IMR-90 (cell line): ENCODE measurements at regions not wholly inside any gene's neighbourhood (a gene's known extent, or its start where the extent isn't known, plus 50 kb on each side); places are given as distances from the start of the nearest gene placed in this dataset.

Experiments used
- ATAC-seq: fragments of 200-7000 bp; cut with Tn5 transposase; 2 replicates; pipeline ENCODE4 v1.9.1; 2020; ENCODE audit warnings: low read depth, mild to moderate bottlenecking, moderate library complexity
- BruUV-seq: library from RNA; stranded (reverse); fragments of 400-500 nt; replicated peaks from 2 replicates; lab custom pipeline; 2021; lab: Mats Ljungman, UMichigan
- CTCF ChIA-PET: fragments of 300-600 bp; formaldehyde crosslinking; extraction: SDS; loops from one replicate; lab custom pipeline; 2021; ENCODE audit warnings: antibody characterized with exemption; lab: Yijun Ruan, JAX
- POLR2A ChIA-PET: fragments of 300-600 bp; sonication (Branson Sonifier 250); formaldehyde crosslinking; loops from one replicate; lab custom pipeline; 2022; ENCODE audit warnings: antibody characterized with exemption; ENCODE audit not compliant: unreplicated experiment; lab: Charles Lee
- DNase-seq: peaks from one replicate; pipeline ENCODE4 v3.0.0; 2013
- H2AFZ ChIP-seq: replicated peaks from 2 replicates; pipeline ENCODE3; 2013; ENCODE audit warnings: low read length, mild to moderate bottlenecking; ENCODE audit not compliant: poor library complexity
- H2AK5ac ChIP-seq: 2 replicates; pipeline ENCODE4 v1.6.1; 2013; ENCODE audit warnings: low read depth, low read length, inconsistent platforms
- H2AK9ac ChIP-seq: replicated peaks from 2 replicates; pipeline ENCODE3; 2013; ENCODE audit warnings: mild to moderate bottlenecking, low read depth, low read length, moderate library complexity; ENCODE audit not compliant: poor library complexity
- H2BK120ac ChIP-seq: 2 replicates; pipeline ENCODE4 v1.6.1; 2013; ENCODE audit warnings: low read depth, low read length, inconsistent platforms
- H2BK15ac ChIP-seq: 3 replicates; pipeline ENCODE4 v1.6.1; 2013; ENCODE audit warnings: low read depth, low read length, inconsistent platforms
- H2BK20ac ChIP-seq: 2 replicates; pipeline ENCODE4 v1.6.1; 2013; ENCODE audit warnings: low read depth, mild to moderate bottlenecking, inconsistent platforms, low read length, moderate library complexity
- H2BK5ac ChIP-seq: 2 replicates; pipeline ENCODE4 v1.6.1; 2013; ENCODE audit warnings: mild to moderate bottlenecking, low read depth, low read length, inconsistent platforms; ENCODE audit not compliant: poor library complexity, severe bottlenecking
- H3K14ac ChIP-seq: replicated peaks from 2 replicates; pipeline ENCODE4 v1.6.1; 2013; ENCODE audit warnings: low read depth, low read length, inconsistent platforms
- H3K18ac ChIP-seq: 2 replicates; pipeline ENCODE4 v1.6.1; 2013; ENCODE audit warnings: low read depth, low read length, control low read depth
- H3K23ac ChIP-seq: 2 replicates; pipeline ENCODE4 v1.6.1; 2013; ENCODE audit warnings: low read depth, low read length, inconsistent platforms
- H3K27ac ChIP-seq: 2 replicates; pipeline ENCODE4 v1.5.1; 2013; ENCODE audit warnings: mild to moderate bottlenecking, control low read depth, low read length; ENCODE audit not compliant: insufficient read depth
- H3K27me3 ChIP-seq: 2 replicates; pipeline ENCODE4 v1.6.1; 2013; ENCODE audit warnings: low read length; ENCODE audit not compliant: control insufficient read depth, insufficient read depth
- H3K36me3 ChIP-seq: 2 replicates; pipeline ENCODE4 v1.6.1; 2013; ENCODE audit warnings: low read length, mixed read lengths; ENCODE audit not compliant: control insufficient read depth, insufficient read depth
- H3K4ac ChIP-seq: 2 replicates; pipeline ENCODE4 v1.6.1; 2013; ENCODE audit warnings: low read depth, low read length, inconsistent platforms
- H3K4me1 ChIP-seq: 2 replicates; pipeline ENCODE4 v1.6.1; 2013; ENCODE audit warnings: low read length, mixed read lengths; ENCODE audit not compliant: control insufficient read depth, insufficient read depth
- H3K4me2 ChIP-seq: 2 replicates; pipeline ENCODE4 v1.6.1; 2013; ENCODE audit warnings: low read depth, mild to moderate bottlenecking, control low read depth, low read length, moderate library complexity
- H3K4me3 ChIP-seq: 2 replicates; pipeline ENCODE4 v1.5.1; 2013; ENCODE audit warnings: low read depth, mild to moderate bottlenecking, control low read depth, low read length, moderate library complexity; ENCODE audit not compliant: insufficient read depth
- H3K56ac ChIP-seq: 2 replicates; pipeline ENCODE4 v1.6.1; 2013; ENCODE audit warnings: low read length, inconsistent platforms; ENCODE audit not compliant: insufficient read depth; ENCODE audit errors: extremely low read depth
- H3K79me1 ChIP-seq, 2 experiments: 2 replicates each; pipeline ENCODE4 v1.6.1; 2013; ENCODE audit warnings: low read length in 2 of 2, inconsistent platforms in 1 of 2, low read depth in 1 of 2
- H3K9ac ChIP-seq: 2 replicates; pipeline ENCODE4 v1.6.1; 2013; ENCODE audit warnings: low read depth, low read length, control low read depth
- H3K9me1 ChIP-seq: 2 replicates; pipeline ENCODE4 v1.6.1; 2013; ENCODE audit warnings: low read length, inconsistent platforms; ENCODE audit not compliant: insufficient read depth
- H3K9me3 ChIP-seq: 2 replicates; pipeline ENCODE4 v1.6.1; 2013; ENCODE audit warnings: low read length; ENCODE audit not compliant: control insufficient read depth, insufficient read depth
- H4K20me1 ChIP-seq: 2 replicates; pipeline ENCODE4 v1.6.1; 2013; ENCODE audit warnings: low read length, inconsistent platforms; ENCODE audit not compliant: insufficient read depth
- H4K5ac ChIP-seq: 2 replicates; pipeline ENCODE4 v1.6.1; 2013; ENCODE audit warnings: mild to moderate bottlenecking, low read depth, low read length, control low read depth
- H4K8ac ChIP-seq, 2 experiments: 2 replicates each; pipeline ENCODE4 v1.6.1; 2013; ENCODE audit warnings: low read depth in 2 of 2, low read length in 2 of 2, control low read depth in 1 of 2, inconsistent platforms in 1 of 2
- H4K91ac ChIP-seq: 2 replicates; pipeline ENCODE4 v1.6.1; 2013; ENCODE audit warnings: low read depth, low read length, inconsistent platforms; ENCODE audit not compliant: insufficient read depth
- BHLHE40 ChIP-seq: fragments of 150-350 bp; IDR thresholded peaks from 2 replicates; pipeline ENCODE4 v1.6.1; 2016; ENCODE audit warnings: mild to moderate bottlenecking, low read depth, low read length
- CEBPB ChIP-seq: IDR thresholded peaks from 2 replicates; pipeline ENCODE4 v1.6.1; 2012; ENCODE audit warnings: low read depth, low read length, improper control_type of control experiment
- CHD1 ChIP-seq: IDR thresholded peaks from 2 replicates; pipeline ENCODE4 v1.6.1; 2012; ENCODE audit warnings: low read depth, low read length, improper control_type of control experiment
- FOS ChIP-seq: fragments of 150-350 bp; IDR thresholded peaks from 2 replicates; pipeline ENCODE4 v1.6.1; 2016; ENCODE audit warnings: low read depth, low read length
- MAFK ChIP-seq: IDR thresholded peaks from 2 replicates; pipeline ENCODE4 v1.6.1; 2012; ENCODE audit warnings: low read depth, low read length, improper control_type of control experiment
- MAZ ChIP-seq: IDR thresholded peaks from 2 replicates; pipeline ENCODE4 v1.6.1; 2012; ENCODE audit warnings: low read depth, mild to moderate bottlenecking, low read length, improper control_type of control experiment, moderate library complexity, borderline replicate concordance
- MXI1 ChIP-seq: IDR thresholded peaks from 2 replicates; pipeline ENCODE4 v1.6.1; 2012; ENCODE audit warnings: low read depth, mild to moderate bottlenecking, low read length, moderate library complexity, borderline replicate concordance
- NFE2L2 ChIP-seq: fragments of 150-350 bp; IDR thresholded peaks from 2 replicates; pipeline ENCODE4 v1.6.1; 2016; ENCODE audit warnings: low read depth, mild to moderate bottlenecking, low read length
- POLR2A ChIP-seq: IDR thresholded peaks from 2 replicates; pipeline ENCODE4 v1.6.1; 2012; ENCODE audit warnings: mild to moderate bottlenecking, low read depth, low read length
- RCOR1 ChIP-seq: IDR thresholded peaks from 2 replicates; pipeline ENCODE4 v1.6.1; 2012; ENCODE audit warnings: mild to moderate bottlenecking, low read length, improper control_type of control experiment; ENCODE audit not compliant: insufficient replicate concordance
- RFX5 ChIP-seq: IDR thresholded peaks from 2 replicates; pipeline ENCODE4 v1.8.0; 2012; ENCODE audit warnings: low read depth, mild to moderate bottlenecking, low read length, moderate library complexity
- SMC3 ChIP-seq: fragments of 150-350 bp; IDR thresholded peaks from 2 replicates; pipeline ENCODE4 v1.6.1; 2016; ENCODE audit warnings: low read depth, mild to moderate bottlenecking, antibody characterized with exemption, low read length, moderate library complexity
- WGBS, 2 experiments: methylation state at CpG; one replicate each; pipeline versions ENCODE4 v1.1.5 to v1.1.7; 2013; ENCODE audit warnings: missing lambda C conversion rate in 2 of 2; ENCODE audit not compliant: insufficient read length in 1 of 2; ENCODE audit errors: extremely low coverage in 2 of 2; 5-methylcytosine and 5-hydroxymethylcytosine counted together
- dilution Hi-C: fragments of 300-500 bp; cut with HindIII; formaldehyde crosslinking; loops from one replicate; pipeline ENCODE4 v1.14.3; 2018; ENCODE audit warnings: low sequenced_read_pairs; ENCODE audit not compliant: unreplicated experiment
- in situ Hi-C: fragments of 300-500 bp; cut with MboI; formaldehyde crosslinking; loops from 3 replicates; pipeline ENCODE4 v1.14.3; 2019; ENCODE audit warnings: low sequenced_read_pairs, inconsistent platforms, mixed read lengths
- intact Hi-C: fragments of 100-400 bp; cut with micrococcal nuclease; formaldehyde crosslinking; loops from 2 replicates; pipeline ENCODE4 v1.10.0; 2022
- TF ChIP-seq, protein P1 (sequence below): fragments of 150-350 bp; IDR thresholded peaks from 2 replicates; pipeline ENCODE4 v1.6.1; 2017; ENCODE audit warnings: mild to moderate bottlenecking, antibody characterized with exemption, low read length, low read depth
- TF ChIP-seq, protein P2 (sequence below): fragments of 150-350 bp; IDR thresholded peaks from 2 replicates; pipeline ENCODE4 v1.6.1; 2016; ENCODE audit warnings: low read depth, mild to moderate bottlenecking, low read length, moderate library complexity, borderline replicate concordance

DNA sequence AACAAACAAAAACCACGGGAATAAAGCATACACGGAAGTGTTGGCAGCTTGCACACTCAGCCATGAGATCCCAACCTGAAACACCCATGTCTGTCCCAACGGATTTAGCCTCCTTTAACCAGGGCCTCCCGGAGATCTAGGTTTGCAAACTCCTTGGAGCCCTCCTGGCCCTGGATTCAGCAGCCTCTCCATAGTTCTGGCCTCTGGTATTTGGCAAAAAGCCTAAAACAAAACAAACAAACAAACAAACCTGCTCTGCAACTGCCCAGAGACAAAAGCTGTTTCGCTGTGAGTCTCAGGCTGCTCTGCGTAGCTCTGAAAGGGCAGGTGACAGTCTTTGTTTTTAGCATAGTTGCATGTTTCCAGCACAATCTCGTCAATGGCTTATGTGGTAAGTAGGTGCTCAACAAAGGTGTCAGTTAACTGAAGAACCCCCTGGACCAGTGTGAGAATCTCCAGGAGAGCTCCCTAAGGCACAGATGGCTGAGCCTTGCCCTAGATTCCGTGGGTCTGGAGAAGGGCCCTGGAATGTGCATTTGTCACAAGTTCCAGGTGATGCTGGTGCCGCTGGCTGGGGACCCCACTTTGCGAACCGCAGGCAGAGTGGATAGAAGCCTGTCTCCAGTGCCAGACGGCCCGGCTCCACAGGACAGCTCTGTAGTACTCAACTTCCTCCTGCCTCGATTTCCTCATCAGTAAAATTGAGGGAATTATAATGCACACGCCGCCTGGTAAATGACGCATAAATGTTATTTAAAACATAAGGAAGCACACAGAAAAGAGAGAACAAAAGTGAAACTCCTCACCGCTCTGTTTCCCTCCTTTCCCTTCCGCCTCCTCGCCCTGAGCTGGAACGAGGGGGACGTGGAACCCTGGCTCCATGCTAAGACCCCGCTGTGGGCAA, 86.2 kb downstream of the RIPK4 start (continued):
- TF ChIP-seq BHLHE40 = no peak

DNA sequence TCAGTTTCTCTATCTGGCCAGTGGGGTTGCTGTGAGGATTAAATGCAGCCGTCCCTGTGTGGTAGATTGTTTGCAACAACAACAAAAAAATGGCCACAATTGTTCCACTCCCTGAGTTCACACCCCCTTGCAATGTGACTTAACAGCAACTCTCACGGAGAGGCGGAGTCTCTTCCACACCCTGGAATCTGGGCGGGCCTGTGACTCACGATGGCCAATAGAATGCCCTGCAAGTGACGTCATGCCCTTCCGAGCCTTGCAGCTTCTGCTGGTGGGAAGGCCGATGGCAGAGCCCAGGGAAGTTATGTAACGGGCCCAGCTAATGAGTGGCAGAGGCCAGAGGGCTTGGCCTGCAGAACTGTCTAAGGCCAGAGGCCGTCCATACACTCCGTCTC, 87.9 kb downstream of the RIPK4 start:
- no peaks in the 10 kb centered on the region for H4K20me1 ChIP-seq
- H4K8ac ChIP-seq = peak overlapping the region; percentile 19 to 41; a peak in 2 of 4 replicates
- peak overlapping the region; percentile 23; the same call in 1 of the 3 replicates for H2BK15ac ChIP-seq
- H3K27ac ChIP-seq = no peak overlapping the region
- no peaks in the 10 kb centered on the region for H3K9me3 ChIP-seq
- no peak overlapping the region; the same call in 1 of the 2 replicates for H3K18ac ChIP-seq
- no peak overlapping the region for H4K91ac ChIP-seq
- DNase-seq (peak; percentile 94), ATAC-seq (peak; percentile 99)
- H2BK5ac ChIP-seq = no peak overlapping the region
- in situ Hi-C loops (no loop called here), intact Hi-C loops (no loop called here), dilution Hi-C loops (no loop called here)
- peak overlapping the region; percentile 60; the same call in 1 of the 2 replicates for H3K14ac ChIP-seq
- WGBS, 2 experiments = 13% methylated on average over 3 of the region's 11 CpGs; no CpG with 5 or more reads in 1 of the 2 experiments
- ChIA-PET POLR2A (no interaction called here), CTCF (no interaction called here)
- no peak overlapping the region for H3K56ac ChIP-seq
- no peak overlapping the region for H2BK20ac ChIP-seq
- peak overlapping the region; percentile 51 for H2AFZ ChIP-seq
- H3K79me1 ChIP-seq = no peaks in the 10 kb centered on the region
- no TSS peak for BruUV-seq
- peaks cover 4% of the 10 kb centered on the region for H3K27me3 ChIP-seq
- no peak overlapping the region for H2AK5ac ChIP-seq
- H2BK120ac ChIP-seq = peak overlapping the region; percentile 31; the same call in 1 of the 2 replicates
- peaks cover 6% of the 10 kb centered on the region for H3K4me1 ChIP-seq
- H3K23ac ChIP-seq = no peak overlapping the region
- H3K9me1 ChIP-seq = peaks cover 11% of the 10 kb centered on the region
- H4K5ac ChIP-seq = no peak overlapping the region
- no peak overlapping the region for H3K4me3 ChIP-seq
- no peak overlapping the region for H3K9ac ChIP-seq
- no peak overlapping the region for H3K4me2 ChIP-seq
- no peaks in the 10 kb centered on the region for H3K36me3 ChIP-seq
- peak overlapping the region; percentile 79 for H2AK9ac ChIP-seq
- H3K4ac ChIP-seq = peak overlapping the region; percentile 72
- TF ChIP-seq BHLHE40 = no peak
- no peak for TF ChIP-seq NFE2L2
- peak; percentile 21; the same call in 1 of the 2 replicates for TF ChIP-seq MXI1
- TF ChIP-seq RCOR1 = no peak
- TF ChIP-seq, protein P1, sequence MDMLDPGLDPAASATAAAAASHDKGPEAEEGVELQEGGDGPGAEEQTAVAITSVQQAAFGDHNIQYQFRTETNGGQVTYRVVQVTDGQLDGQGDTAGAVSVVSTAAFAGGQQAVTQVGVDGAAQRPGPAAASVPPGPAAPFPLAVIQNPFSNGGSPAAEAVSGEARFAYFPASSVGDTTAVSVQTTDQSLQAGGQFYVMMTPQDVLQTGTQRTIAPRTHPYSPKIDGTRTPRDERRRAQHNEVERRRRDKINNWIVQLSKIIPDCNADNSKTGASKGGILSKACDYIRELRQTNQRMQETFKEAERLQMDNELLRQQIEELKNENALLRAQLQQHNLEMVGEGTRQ = peak; percentile 84
- TF ChIP-seq RFX5 = no peak
- TF ChIP-seq FOS = peak; percentile 67
- TF ChIP-seq POLR2A = no peak
- TF ChIP-seq CHD1 = no peak
- no peak for TF ChIP-seq MAFK
- TF ChIP-seq, protein P2, sequence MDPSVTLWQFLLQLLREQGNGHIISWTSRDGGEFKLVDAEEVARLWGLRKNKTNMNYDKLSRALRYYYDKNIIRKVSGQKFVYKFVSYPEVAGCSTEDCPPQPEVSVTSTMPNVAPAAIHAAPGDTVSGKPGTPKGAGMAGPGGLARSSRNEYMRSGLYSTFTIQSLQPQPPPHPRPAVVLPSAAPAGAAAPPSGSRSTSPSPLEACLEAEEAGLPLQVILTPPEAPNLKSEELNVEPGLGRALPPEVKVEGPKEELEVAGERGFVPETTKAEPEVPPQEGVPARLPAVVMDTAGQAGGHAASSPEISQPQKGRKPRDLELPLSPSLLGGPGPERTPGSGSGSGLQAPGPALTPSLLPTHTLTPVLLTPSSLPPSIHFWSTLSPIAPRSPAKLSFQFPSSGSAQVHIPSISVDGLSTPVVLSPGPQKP = no peak
- no peak for TF ChIP-seq MAZ
- TF ChIP-seq CEBPB = peak; percentile 50
- TF ChIP-seq SMC3 = no peak
